ENCODE measurements at regions not wholly inside any gene's neighbourhood (a gene's known extent, or its start where the extent isn't known, plus 50 kb on each side); places are given as distances from the start of the nearest gene placed in this dataset.

GRCh38 chr19:31946491-31946890, 398.9 kb upstream of the ZNF507 start:
- Histone ChIP-seq H3K4me3 (replicated peaks; ENCODE audit: low read depth, low read length) (no peak overlapping the region), H3K36me3 (ENCODE audit: control insufficient read depth, insufficient read depth, low read length) (no peaks in the 10 kb centered on the region), H3K27me3 (replicated peaks; ENCODE audit: control insufficient read depth, insufficient read depth, low read length) (no peaks in the 10 kb centered on the region)
- no peak for DNase-seq (ENCODE audit: extremely low read depth, insufficient read length)
- TF ChIP-seq, protein P1, sequence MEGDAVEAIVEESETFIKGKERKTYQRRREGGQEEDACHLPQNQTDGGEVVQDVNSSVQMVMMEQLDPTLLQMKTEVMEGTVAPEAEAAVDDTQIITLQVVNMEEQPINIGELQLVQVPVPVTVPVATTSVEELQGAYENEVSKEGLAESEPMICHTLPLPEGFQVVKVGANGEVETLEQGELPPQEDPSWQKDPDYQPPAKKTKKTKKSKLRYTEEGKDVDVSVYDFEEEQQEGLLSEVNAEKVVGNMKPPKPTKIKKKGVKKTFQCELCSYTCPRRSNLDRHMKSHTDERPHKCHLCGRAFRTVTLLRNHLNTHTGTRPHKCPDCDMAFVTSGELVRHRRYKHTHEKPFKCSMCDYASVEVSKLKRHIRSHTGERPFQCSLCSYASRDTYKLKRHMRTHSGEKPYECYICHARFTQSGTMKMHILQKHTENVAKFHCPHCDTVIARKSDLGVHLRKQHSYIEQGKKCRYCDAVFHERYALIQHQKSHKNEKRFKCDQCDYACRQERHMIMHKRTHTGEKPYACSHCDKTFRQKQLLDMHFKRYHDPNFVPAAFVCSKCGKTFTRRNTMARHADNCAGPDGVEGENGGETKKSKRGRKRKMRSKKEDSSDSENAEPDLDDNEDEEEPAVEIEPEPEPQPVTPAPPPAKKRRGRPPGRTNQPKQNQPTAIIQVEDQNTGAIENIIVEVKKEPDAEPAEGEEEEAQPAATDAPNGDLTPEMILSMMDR (IDR thresholded peaks at IDR 0.05; ENCODE audit: insufficient read depth, low read length, poor library complexity, severe bottlenecking) = no peak

- H3K27me3 ChIP-seq (replicated peaks; ENCODE audit: control insufficient read depth, insufficient read depth, low read length) = no peaks in the 10 kb centered on the region
- H3K36me3 ChIP-seq (ENCODE audit: control insufficient read depth, insufficient read depth, low read length) = no peaks in the 10 kb centered on the region
- no peak for DNase-seq (ENCODE audit: extremely low read depth, insufficient read length)
- H3K4me3 ChIP-seq (replicated peaks; ENCODE audit: low read depth, low read length) = no peak overlapping the region
- TF ChIP-seq, protein P1 (IDR thresholded peaks at IDR 0.05; ENCODE audit: insufficient read depth, low read length, poor library complexity, severe bottlenecking) = no peak
Observed at GRCh38 chr19:31947436-31948115, 397.8 kb upstream of the ZNF507 start.

GRCh38 chr19:31952693-31953092, 392.7 kb upstream of the ZNF507 start:
- Histone ChIP-seq H3K27me3 (replicated peaks; ENCODE audit: control insufficient read depth, insufficient read depth, low read length) (no peaks in the 10 kb centered on the region), H3K4me3 (replicated peaks; ENCODE audit: low read depth, low read length) (no peak overlapping the region), H3K36me3 (ENCODE audit: control insufficient read depth, insufficient read depth, low read length) (no peaks in the 10 kb centered on the region)
- no peak for DNase-seq (ENCODE audit: extremely low read depth, insufficient read length)
- TF ChIP-seq, protein P1 (IDR thresholded peaks at IDR 0.05; ENCODE audit: insufficient read depth, low read length, poor library complexity, severe bottlenecking) = no peak

- H3K36me3 ChIP-seq (ENCODE audit: control insufficient read depth, insufficient read depth, low read length) = no peaks in the 10 kb centered on the region
- no peak for DNase-seq (ENCODE audit: extremely low read depth, insufficient read length)
- no peak overlapping the region for H3K4me3 ChIP-seq (replicated peaks; ENCODE audit: low read depth, low read length)
- H3K27me3 ChIP-seq (replicated peaks; ENCODE audit: control insufficient read depth, insufficient read depth, low read length) = no peaks in the 10 kb centered on the region
- TF ChIP-seq, protein P1 (IDR thresholded peaks at IDR 0.05; ENCODE audit: insufficient read depth, low read length, poor library complexity, severe bottlenecking) = no peak
Observed at GRCh38 chr19:31955061-31955460, 390.3 kb upstream of the ZNF507 start.

DNA sequence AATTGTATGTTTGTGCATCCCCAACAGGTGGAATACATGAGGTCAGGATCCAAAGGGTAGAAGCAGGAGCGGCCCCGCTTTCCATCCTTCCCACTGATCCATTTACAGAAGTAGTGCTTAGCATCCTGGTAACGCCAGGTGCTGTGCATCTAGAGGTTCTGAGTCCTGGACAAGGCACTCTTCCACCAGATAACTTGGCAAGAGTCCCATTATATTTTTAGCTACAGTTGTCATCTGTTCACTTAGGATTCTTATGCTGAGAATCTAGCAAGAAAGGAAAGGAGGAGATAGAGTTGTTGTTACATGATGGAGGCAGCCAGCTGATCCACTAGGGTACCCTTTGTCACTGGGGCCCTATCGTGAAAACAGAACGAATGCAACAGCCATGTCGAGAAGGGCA, 389.5 kb upstream of the ZNF507 start:
- TF ChIP-seq, protein P1 (IDR thresholded peaks at IDR 0.05; ENCODE audit: insufficient read depth, low read length, poor library complexity, severe bottlenecking) = no peak
- H3K27me3 ChIP-seq (replicated peaks; ENCODE audit: control insufficient read depth, insufficient read depth, low read length) = no peaks in the 10 kb centered on the region
- no peak overlapping the region for H3K4me3 ChIP-seq (replicated peaks; ENCODE audit: low read depth, low read length)
- no peak for DNase-seq (ENCODE audit: extremely low read depth, insufficient read length)
- H3K36me3 ChIP-seq (ENCODE audit: control insufficient read depth, insufficient read depth, low read length) = no peaks in the 10 kb centered on the region
